HG03103 (cell line): ENCODE measurements at regions not wholly inside any gene's neighbourhood (a gene's known extent, or its start where the extent isn't known, plus 50 kb on each side); places are given as distances from the start of the nearest gene placed in this dataset.
"Not testable (repeated sequence)": the region's sequence is repeated elsewhere in the genome, so short reads cannot be mapped to it uniquely, and the experiment has no call there.

ENCODE experiments used
- ATAC-seq: cut with Tn5 transposase; IDR thresholded peaks from one replicate; pipeline ENCODE4 v1.9.1; 2021; ENCODE audit warnings: low read depth; ENCODE audit not compliant: unreplicated experiment

DNA sequence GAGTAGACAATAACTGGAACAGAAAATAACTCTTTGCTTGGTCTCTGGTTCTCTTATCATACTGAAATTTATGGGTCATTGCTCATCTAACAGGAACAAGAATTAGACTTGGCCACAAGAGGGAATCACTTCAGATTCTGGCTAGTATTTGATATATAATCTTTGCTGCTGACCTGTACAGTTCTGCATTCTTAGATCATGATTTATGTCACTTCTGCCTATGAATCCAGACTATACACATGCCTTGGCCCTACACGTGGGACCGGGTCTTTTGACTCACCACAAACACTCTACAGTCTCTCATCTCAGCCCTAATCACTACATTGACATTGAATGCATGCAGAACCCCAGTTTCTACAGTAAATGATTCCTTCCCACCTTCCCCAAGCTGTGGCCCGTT, 162.5 kb upstream of the SOX2 start:
- no peak for ATAC-seq

DNA sequence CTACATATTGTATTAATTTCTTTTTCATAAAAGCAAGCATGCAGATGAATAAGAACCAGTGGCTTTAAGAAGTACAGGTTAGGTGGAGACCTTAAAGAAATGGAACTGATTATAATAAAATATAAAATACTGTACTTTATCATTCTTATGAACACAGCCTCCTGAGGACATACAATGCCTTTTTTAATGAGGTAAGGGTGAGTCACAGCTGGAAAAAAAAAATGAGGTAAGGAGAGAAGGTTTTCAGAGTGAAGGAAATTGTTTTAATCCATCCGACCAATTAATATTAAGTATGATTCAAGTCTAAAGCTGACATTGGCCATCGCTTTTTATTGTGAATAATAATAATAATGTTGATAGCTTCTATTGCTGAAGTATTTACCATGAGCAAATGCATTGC, 170.3 kb upstream of the SOX2 start:
- ATAC-seq = no peak

- no peak for ATAC-seq
Measured at GRCh38 chr3:181534781-181535221, 176.9 kb upstream of the SOX2 start.

DNA sequence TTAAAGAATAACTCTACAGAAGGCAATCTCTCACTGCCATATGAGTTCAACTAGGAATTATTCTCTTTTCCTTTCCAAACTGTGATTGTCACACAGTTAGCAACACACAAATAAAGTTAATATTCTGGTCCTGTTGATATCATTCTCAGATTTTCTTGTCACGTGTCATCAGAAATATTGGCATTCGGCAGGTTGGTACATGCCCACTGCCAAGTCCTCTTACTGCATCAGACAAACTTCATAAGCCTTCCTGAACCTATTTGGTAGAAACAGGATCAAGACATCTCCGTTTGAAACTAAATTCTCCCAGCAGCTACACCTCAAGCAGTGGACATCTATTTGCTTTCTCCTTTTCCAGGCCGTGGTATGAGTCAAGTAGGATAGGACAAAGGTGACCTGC, 177.9 kb upstream of the SOX2 start:
- no peak for ATAC-seq

DNA sequence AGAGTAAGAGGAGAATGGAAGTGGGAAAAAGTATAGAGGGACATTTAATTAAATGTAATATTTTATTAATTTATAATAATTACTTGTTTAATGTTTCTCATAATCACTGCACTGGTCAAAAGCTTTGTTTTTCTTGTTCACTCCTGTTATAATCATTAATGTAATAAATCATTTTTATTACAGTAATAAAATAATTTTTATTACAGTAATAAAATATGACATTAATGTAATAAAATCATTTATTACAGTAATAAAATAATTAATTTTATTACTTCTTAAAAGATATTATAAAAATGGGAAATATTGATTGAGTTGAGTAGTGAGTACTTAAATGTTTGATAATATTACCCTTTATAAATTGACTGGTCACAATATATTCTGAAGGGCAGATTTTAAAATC, 181.1 kb upstream of the SOX2 start:
- no peak for ATAC-seq

GRCh38 chr3:181521831-181522230, 189.9 kb upstream of the SOX2 start:
- ATAC-seq = no peak

GRCh38 chr3:181518222-181518621, 193.5 kb upstream of the SOX2 start:
- ATAC-seq = no peak

GRCh38 chr3:181512787-181513186, 198.9 kb upstream of the SOX2 start:
- ATAC-seq = no peak

- no peak for ATAC-seq
Measured at GRCh38 chr3:181510500-181510899, 201.2 kb upstream of the SOX2 start.

DNA sequence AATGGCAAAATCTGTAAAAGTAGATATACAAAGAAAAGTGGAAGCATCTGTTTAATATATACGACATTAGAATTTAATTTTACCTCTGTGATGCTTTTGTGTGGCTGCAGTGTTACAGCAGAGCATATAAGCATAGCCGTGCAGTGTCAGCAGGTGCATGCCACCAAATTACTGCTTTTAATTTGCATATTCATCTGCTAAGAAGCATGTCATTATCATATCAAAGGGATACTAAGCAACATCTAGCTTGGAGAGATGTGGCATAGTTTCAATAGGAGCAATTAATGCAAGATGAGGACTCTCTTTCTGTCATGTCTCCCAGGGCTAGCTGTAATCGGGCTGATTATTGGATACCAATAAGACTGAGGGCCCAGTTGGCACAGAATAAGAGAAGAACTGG, 214.4 kb upstream of the SOX2 start:
- ATAC-seq = no peak

DNA sequence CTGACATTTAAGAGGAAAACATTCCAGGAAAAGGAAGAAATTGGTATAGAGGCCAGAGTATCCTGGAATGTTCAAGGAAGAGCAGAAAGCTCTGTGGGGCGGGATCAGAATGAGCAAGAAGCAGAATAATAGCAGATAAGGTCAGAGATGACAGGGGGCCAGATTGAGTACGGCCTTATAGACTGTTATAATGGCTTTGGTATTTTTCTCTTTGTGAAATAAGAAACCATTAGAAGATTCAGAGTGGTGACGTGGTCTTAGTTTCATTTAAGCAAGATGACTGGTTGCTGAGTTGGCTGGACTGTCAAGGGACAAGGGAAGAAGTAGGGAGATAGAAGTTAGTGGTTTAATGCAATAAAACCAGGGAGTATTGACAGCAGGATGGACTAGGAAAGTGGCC, 218.3 kb upstream of the SOX2 start:
- ATAC-seq = no peak

DNA sequence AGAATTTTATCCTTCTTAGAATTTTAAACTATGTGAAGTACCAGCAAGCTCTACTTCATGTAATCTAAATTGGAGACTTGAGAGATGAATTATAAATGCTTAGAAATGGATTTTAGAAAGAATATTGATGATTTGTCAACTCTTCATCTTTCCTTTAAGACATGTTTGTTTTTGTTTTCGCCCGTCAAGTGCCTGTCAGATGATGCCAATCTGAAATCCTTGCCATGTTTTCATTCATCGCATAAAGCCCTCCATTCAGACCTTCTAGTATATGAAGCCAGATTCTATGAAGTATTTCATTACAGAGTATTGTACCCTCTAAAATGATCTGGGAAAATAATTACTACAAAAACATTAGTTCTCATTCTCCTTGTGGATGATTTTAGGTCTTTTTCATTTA, 223.2 kb upstream of the SOX2 start:
- no peak for ATAC-seq

DNA sequence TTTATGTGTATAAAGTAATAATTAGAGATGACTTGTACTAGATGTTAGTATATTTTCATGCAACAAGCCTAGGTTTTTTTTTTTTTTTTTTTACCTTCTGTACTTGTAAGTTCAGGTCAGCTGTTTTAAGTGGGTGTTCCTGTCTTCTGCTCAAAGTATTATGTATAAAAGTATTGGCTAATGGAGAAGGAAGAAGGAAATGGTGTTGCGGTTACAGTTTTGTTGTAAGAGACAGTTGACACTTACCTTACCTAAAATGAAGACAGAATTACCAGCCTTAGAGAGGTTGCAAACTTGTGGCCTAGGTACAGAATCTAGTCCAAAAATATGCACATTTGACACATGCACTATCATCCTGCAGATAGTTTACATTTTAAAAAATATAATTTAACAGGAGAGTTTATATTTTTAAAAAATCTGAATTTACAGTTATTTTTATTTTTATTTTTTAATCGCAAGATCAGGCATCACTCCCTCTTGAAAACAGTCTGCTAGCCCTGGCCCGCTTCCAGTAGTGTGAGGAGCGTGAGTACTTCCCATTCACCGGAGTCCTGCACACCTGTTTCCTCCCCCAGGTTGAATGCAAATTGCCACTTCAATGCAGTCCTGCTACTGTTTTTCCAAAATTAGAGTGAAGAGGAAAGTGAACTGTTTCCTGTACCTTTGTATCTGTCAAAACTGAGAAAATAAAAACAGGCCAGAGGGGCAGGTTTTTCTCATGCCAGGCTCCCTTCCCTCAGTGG, 224.3 kb upstream of the SOX2 start:
- no peak for ATAC-seq

GRCh38 chr3:181486141-181486885, 225.4 kb upstream of the SOX2 start:
- no peak for ATAC-seq

- no peak for ATAC-seq
Measured at GRCh38 chr3:181484026-181484425, 227.7 kb upstream of the SOX2 start.

- not testable (repeated sequence) for ATAC-seq
Measured at GRCh38 chr3:181475146-181475545, 236.6 kb upstream of the SOX2 start.

DNA sequence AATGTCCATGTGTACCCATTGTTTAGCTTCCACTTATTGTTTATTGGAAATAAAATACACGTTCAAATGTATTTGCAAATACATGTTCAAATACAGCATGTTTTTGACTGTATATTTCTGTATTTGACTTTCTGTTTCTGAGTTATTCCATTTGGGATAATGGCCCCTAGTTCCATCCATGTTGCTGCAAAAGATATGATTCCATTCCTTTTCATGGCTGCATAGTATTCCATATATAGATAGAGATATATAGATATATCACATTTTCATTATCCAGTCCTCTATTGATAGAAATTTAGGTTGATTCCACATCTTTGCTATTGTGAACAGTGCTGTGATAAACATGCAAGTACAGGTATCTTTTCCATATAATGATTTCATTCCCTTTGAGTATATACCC, 241.4 kb upstream of the SOX2 start:
- no peak for ATAC-seq

DNA sequence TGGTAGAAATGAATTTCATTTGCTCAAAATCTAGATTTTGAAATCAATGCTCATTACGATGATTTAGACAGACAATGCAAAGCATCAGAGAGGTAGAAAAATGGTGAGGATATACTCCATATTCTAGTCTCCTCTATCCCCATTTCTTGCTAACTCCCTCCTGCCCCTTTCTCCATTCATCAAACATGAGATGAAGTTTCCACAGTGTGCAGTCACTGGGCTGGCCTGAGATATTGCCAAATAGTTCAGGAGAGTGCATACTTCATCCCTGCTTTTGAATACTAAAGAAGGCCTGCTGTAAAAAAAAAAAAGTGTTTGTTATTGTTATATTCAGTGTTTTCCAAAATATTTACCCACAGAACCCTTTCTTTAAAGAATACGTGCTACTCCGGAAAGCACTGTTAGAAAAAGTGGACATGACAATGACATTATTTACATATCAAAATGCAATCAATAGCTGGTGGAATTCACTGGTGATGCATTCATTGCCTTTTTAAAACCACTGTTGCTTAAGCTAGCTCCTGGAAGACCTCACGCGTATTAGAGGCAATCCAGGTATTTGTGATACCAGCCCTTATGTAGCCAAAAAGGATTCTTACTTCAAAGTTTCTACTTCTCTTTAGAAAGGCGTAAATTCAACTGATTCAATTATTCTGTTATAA, 247.6 kb upstream of the SOX2 start:
- no peak for ATAC-seq

- no peak for ATAC-seq
Measured at GRCh38 chr3:181461381-181461780, 250.3 kb upstream of the SOX2 start.

GRCh38 chr3:181459516-181459915, 252.2 kb upstream of the SOX2 start:
- ATAC-seq = no peak

DNA sequence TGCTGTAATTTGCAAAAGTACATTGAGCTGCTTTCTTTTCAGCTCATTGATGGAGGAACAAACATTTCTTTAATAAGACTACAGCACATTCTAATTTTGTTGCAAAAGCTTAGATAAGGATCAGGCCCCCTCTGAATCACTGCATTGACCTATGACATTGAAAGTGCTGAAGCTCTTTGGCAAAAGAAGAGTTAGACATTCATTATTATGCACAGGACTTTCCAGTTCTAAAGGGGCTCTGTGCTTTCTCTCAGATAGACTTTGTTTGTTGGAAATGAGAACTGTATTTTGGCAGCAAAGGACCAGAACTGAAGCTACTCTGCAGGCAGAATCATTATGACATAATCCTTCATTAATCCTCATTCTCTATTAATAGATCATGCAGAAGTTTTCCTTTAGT, 252.9 kb upstream of the SOX2 start:
- no peak for ATAC-seq

- no peak for ATAC-seq
Measured at GRCh38 chr3:181457756-181458155, 254.0 kb upstream of the SOX2 start.
